PC-9 (cell line): ENCODE measurements at regions not wholly inside any gene's neighbourhood (a gene's known extent, or its start where the extent isn't known, plus 50 kb on each side); places are given as distances from the start of the nearest gene placed in this dataset.

Experiments
- EZH2 ChIP-seq: fragments of 200-600 bp; sonication (generic); IDR thresholded peaks from 2 replicates; pipeline ENCODE4 v1.8.0; 2017; ENCODE audit warnings: antibody characterized with exemption, low read depth
- TF ChIP-seq, protein P1 (sequence below): fragments of 200-600 bp; sonication (generic); conservative IDR thresholded peaks from 2 replicates; pipeline ENCODE4 v1.6.1; 2017; ENCODE audit warnings: mixed run types, antibody characterized with exemption, mild to moderate bottlenecking, moderate library complexity

DNA sequence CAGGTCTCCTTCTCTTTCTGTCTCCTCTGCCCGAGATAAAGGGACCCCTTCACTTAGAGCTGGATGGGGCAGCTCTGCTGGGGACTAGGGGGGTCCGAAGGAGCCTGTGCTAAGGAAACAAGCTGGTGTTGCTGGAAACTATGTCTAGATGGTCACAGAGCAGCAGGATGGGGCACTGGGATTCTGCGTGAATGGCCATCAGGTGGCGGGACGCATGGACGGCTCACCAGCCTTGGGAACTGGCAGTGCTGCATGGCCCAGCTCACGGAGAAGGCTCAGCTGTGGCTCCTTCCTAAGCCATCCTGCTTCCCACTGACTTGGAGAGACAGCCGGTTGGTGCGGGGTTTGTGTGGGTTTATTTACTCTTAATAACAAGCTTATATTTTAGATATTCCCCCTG, 411.8 kb downstream of the ZNF536 start:
- TF ChIP-seq, protein P1, sequence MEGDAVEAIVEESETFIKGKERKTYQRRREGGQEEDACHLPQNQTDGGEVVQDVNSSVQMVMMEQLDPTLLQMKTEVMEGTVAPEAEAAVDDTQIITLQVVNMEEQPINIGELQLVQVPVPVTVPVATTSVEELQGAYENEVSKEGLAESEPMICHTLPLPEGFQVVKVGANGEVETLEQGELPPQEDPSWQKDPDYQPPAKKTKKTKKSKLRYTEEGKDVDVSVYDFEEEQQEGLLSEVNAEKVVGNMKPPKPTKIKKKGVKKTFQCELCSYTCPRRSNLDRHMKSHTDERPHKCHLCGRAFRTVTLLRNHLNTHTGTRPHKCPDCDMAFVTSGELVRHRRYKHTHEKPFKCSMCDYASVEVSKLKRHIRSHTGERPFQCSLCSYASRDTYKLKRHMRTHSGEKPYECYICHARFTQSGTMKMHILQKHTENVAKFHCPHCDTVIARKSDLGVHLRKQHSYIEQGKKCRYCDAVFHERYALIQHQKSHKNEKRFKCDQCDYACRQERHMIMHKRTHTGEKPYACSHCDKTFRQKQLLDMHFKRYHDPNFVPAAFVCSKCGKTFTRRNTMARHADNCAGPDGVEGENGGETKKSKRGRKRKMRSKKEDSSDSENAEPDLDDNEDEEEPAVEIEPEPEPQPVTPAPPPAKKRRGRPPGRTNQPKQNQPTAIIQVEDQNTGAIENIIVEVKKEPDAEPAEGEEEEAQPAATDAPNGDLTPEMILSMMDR: no peak
- TF ChIP-seq EZH2: no peak
